Mesothelial cell of epicardium (in vitro differentiated cells): ENCODE measurements at regions not wholly inside any gene's neighbourhood (a gene's known extent, or its start where the extent isn't known, plus 50 kb on each side); places are given as distances from the start of the nearest gene placed in this dataset.
"Not testable (repeated sequence)": the region's sequence is repeated elsewhere in the genome, so short reads cannot be mapped to it uniquely, and the experiment has no call there.

Experiments
- DNase-seq, 2 experiments: peaks; one replicate each; pipeline ENCODE4 v3.0.0; 2021; ENCODE audit warnings: low spot score in 2 of 2; ENCODE audit not compliant: unreplicated experiment in 2 of 2
- H3K27ac Mint-ChIP-seq: 2 replicates; pipeline ENCODE4 v1.8.0; 2021; ENCODE audit warnings: mixed read lengths
- H3K27me3 Mint-ChIP-seq: 2 replicates; pipeline ENCODE4 v1.8.0; 2021; ENCODE audit warnings: low read depth, mixed read lengths
- H3K36me3 Mint-ChIP-seq: 2 replicates; pipeline ENCODE4 v1.8.0; 2021; ENCODE audit warnings: mixed read lengths
- H3K4me1 Mint-ChIP-seq: 2 replicates; pipeline ENCODE4 v1.8.0; 2021; ENCODE audit warnings: mixed read lengths
- H3K4me3 Mint-ChIP-seq: 2 replicates; pipeline ENCODE4 v1.8.0; 2021; ENCODE audit warnings: mild to moderate bottlenecking, moderate library complexity, mixed read lengths
- H3K9me3 Mint-ChIP-seq: 2 replicates; pipeline ENCODE4 v1.8.0; 2021; ENCODE audit warnings: mixed read lengths
- TF ChIP-seq, protein P1 (sequence below): fragments of 200-600 bp; sonication (generic); IDR thresholded peaks from one replicate; pipeline ENCODE4 v1.5.0; 2021; ENCODE audit warnings: antibody characterized with exemption; ENCODE audit not compliant: unreplicated experiment

DNA sequence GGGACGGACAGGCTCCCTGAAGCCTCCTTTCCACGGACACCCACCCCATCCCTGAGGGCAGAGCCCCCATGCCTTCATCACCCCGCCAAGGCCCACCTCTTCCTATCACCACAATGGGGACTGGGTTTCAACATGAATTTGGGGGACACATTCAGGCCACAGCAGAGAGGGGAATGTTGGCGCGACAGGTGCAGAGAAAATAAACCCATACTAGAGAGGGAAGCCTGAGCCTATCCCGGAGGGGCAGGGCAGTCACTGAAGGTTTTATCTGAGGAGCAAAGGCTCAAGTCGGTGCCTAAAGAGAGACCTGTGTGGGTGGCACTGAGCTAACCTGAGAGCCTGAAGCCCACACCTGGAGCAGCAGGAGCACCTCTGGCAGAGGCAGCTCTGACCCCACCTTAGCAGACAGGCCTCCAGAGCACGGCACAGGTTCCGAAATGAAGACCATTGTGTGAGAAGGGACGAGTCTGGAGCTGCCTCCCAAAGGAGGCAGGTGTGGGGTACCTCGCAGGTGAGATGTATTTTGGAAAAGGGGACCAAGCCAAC lies 180.6 kb upstream of the PDE10A start:
- H3K36me3 Mint-ChIP-seq: no peaks in the 10 kb centered on the region
- H3K4me3 Mint-ChIP-seq: no peak overlapping the region
- H3K4me1 Mint-ChIP-seq: peaks cover 44% of the 10 kb centered on the region
- peaks cover 66% of the 10 kb centered on the region for H3K27me3 Mint-ChIP-seq
- TF ChIP-seq, protein P1, sequence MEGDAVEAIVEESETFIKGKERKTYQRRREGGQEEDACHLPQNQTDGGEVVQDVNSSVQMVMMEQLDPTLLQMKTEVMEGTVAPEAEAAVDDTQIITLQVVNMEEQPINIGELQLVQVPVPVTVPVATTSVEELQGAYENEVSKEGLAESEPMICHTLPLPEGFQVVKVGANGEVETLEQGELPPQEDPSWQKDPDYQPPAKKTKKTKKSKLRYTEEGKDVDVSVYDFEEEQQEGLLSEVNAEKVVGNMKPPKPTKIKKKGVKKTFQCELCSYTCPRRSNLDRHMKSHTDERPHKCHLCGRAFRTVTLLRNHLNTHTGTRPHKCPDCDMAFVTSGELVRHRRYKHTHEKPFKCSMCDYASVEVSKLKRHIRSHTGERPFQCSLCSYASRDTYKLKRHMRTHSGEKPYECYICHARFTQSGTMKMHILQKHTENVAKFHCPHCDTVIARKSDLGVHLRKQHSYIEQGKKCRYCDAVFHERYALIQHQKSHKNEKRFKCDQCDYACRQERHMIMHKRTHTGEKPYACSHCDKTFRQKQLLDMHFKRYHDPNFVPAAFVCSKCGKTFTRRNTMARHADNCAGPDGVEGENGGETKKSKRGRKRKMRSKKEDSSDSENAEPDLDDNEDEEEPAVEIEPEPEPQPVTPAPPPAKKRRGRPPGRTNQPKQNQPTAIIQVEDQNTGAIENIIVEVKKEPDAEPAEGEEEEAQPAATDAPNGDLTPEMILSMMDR: no peak
- no peaks in the 10 kb centered on the region for H3K9me3 Mint-ChIP-seq
- DNase-seq: no peak
- H3K27ac Mint-ChIP-seq: no peak overlapping the region

DNA sequence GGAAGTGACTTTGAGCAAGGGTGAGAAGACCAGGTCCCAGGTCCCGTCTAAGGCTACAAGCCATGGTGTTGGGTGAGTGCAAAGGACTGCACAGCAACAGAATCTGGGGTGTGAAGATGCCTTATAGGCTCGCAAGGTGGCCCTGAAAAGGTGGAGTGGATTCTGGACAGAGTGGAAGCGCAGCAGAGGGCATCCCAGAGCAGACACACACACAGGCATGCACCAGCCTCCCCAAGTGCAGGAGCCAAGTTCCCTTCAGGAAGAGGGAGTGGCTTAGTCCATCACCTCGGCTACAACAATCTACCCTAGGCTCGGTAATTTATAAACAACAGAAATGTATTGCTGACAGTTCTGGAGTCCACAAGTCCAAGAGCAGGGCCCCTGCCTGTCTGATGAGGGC lies 180.1 kb upstream of the PDE10A start:
- H3K4me3 Mint-ChIP-seq: no peak overlapping the region
- no peak for DNase-seq
- no peaks in the 10 kb centered on the region for H3K36me3 Mint-ChIP-seq
- no peaks in the 10 kb centered on the region for H3K9me3 Mint-ChIP-seq
- peaks cover 47% of the 10 kb centered on the region for H3K4me1 Mint-ChIP-seq
- H3K27me3 Mint-ChIP-seq: peaks cover 66% of the 10 kb centered on the region
- TF ChIP-seq, protein P1: no peak
- H3K27ac Mint-ChIP-seq: no peak overlapping the region

DNA sequence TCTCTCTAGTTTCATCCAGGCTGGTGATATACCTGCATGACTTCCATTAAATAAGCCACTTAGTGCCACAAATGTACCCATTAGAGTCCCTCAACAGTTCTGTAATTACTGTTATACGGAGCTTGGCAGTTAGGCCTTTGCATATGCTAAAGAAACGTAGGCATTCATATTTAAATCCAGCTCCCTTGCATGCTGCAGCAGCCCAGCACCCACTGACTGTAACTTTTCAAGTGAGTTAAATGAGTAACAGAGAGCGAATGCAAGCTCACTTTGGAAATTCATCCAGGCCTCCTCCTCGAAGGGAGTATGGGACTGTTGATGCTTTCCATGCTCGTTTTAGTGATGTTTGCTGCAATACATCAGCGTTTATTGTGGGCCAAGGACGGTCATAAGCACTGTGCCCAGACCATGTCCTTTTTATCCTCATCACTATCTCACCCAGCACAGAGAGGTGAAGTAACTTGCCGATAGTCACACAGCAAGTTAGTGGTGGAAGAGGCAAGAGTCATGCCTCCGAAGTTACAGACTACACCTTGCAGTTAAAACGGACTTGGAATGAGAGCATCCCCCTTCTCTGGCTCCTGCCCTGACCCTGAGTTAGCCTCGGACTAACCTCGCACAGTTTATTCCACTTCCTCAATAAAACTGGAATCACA lies 179.4 kb upstream of the PDE10A start:
- H3K9me3 Mint-ChIP-seq: no peaks in the 10 kb centered on the region
- DNase-seq: no peak
- H3K27ac Mint-ChIP-seq: no peak overlapping the region
- H3K4me3 Mint-ChIP-seq: no peak overlapping the region
- peaks cover 48% of the 10 kb centered on the region for H3K4me1 Mint-ChIP-seq
- no peaks in the 10 kb centered on the region for H3K36me3 Mint-ChIP-seq
- TF ChIP-seq, protein P1: no peak
- peaks cover 62% of the 10 kb centered on the region for H3K27me3 Mint-ChIP-seq

DNA sequence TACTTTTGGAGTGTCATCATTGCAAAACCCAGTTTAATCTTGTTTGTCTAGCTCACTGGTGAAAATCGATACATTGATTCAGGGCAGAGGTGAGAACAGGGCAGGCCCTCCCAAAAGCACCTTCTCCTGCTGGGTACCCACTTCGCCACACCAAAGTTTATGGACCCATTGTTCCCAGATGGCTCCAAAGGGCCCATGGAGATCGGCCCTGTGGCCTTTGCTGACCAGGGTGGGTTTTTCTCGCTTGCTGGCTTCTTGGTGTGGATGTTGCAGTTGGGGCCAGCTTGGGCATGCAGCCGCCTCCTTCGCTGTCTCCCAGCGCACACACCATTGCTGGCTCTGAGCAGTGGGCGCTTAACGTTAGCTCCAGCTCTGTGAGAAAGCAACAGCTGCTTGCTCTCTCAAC lies 178.1 kb upstream of the PDE10A start:
- TF ChIP-seq, protein P1: no peak
- no peaks in the 10 kb centered on the region for H3K36me3 Mint-ChIP-seq
- peaks cover 54% of the 10 kb centered on the region for H3K27me3 Mint-ChIP-seq
- no peak for DNase-seq
- no peaks in the 10 kb centered on the region for H3K9me3 Mint-ChIP-seq
- no peak overlapping the region for H3K4me3 Mint-ChIP-seq
- H3K4me1 Mint-ChIP-seq: peaks cover 37% of the 10 kb centered on the region
- H3K27ac Mint-ChIP-seq: no peak overlapping the region

DNA sequence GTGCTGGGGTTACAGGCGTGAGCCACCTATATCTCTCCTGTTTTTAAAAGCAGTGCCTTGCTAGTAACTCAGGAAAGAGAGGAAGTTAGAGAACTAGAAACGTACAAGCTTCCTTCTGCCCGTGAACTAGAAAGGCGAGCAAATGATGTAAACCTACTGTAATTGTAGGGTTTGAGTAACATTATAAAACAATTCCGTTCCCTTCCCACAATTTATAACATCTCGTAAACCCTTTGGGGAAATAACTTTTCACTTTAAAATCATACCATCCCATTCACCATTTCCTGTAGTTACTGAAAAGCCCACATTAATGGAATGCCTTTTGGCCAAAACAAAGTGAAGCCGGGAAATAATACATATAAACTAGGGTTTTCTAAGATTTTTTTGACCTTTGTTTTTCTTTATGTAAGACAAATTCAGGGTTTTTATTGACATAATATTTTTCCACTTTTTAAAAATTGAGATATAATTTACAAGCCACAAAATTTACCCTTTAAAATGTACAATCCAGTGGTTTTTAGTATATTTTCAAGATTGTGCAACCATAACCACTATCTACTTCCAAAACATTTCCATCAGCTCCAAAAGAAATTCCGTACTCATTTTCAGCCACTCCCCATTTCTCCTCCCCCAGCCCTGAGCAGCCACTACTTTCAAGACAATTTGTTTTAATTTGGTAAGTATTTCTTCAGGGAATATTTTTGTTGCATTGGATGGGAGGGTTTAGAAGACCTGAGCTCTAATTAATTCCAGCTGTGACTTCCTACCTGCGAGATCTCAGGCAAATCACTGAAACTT lies 175.1 kb upstream of the PDE10A start:
- Mint-ChIP-seq H3K9me3 (no peaks in the 10 kb centered on the region), H3K27me3 (peaks cover 69% of the 10 kb centered on the region), H3K27ac (no peak overlapping the region), H3K4me1 (peaks cover 23% of the 10 kb centered on the region), H3K36me3 (no peaks in the 10 kb centered on the region), H3K4me3 (no peak overlapping the region)
- TF ChIP-seq, protein P1: no peak
- no peak for DNase-seq

DNA sequence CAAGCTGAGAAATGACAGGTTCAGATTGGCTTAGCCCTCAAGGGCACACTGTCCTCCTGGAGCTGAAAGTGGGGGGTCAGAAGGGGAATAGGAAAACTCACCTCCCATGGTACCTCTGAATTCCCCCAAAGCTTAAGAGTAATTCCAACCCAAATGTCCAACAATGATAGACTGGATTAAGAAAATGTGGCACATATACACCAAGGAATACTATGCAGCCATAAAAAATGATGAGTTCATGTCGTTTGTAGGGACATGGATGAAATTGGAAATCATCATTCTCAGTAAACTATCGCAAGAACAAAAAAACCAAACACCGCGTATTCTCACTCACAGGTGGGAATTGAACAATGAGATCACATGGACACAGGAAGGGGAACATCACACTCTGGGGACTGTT lies 173.6 kb upstream of the PDE10A start:
- H3K27ac Mint-ChIP-seq, H3K9me3 Mint-ChIP-seq: not testable (repeated sequence)
- H3K27me3 Mint-ChIP-seq: peaks cover 71% of the 10 kb centered on the region

More for the DNA sequence above, 173.6 kb upstream of the PDE10A start:
- DNase-seq, H3K36me3 Mint-ChIP-seq, H3K4me3 Mint-ChIP-seq: not testable (repeated sequence)
- peaks cover 14% of the 10 kb centered on the region for H3K4me1 Mint-ChIP-seq
